Nucleus accumbens (tissue), 56 donors: ENCODE measurements at regions not wholly inside any gene's neighbourhood (a gene's known extent, or its start where the extent isn't known, plus 50 kb on each side); places are given as distances from the start of the nearest gene placed in this dataset.
"Not testable (repeated sequence)": the region's sequence is repeated elsewhere in the genome, so short reads cannot be mapped to it uniquely, and the experiment has no call there.

Source experiments
- DNase-seq, 56 donors: peaks; one replicate each; lab custom pipeline; 2025; lab: John Stamatoyannopoulos, UW

DNA sequence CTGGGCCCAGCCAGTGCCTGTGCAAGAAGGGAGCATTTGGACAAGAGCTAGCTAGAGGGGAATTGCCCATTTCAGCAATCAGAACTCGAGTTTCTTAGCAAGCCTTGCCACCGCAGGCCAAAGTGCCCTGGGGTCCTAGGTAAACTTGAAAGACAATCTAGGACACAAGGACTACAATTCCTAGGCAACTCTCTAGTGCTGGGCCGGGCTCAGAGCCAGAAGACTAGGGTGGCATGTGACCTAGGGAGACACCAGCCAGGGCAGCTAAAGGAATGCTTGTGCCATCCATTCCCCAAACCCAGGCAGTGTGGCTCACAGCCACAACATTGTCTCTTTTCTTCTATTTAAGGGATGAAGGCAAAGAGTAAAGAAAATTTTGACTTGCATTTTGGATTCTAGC, 205.0 kb downstream of the BMP4 start:
- DNase-seq, result no peak

DNA sequence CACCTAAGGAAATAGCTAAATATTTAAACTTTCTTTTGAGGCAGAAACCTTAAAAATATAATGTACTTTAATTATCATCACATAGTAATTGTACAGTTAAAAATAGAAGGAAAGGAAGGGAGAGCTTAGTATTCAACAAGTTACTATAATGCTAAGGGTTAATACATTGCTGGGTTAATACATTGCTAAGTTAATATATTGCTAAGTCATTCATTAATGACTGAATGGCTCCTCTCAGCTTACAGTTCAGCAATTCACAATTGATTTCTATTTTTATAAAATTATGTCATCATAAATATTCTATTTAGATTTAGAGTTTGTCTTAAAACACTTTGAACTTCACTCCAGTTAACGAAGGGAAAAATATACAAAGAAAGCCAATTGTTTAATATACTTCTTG, 207.9 kb downstream of the BMP4 start:
- no peak for DNase-seq

DNA sequence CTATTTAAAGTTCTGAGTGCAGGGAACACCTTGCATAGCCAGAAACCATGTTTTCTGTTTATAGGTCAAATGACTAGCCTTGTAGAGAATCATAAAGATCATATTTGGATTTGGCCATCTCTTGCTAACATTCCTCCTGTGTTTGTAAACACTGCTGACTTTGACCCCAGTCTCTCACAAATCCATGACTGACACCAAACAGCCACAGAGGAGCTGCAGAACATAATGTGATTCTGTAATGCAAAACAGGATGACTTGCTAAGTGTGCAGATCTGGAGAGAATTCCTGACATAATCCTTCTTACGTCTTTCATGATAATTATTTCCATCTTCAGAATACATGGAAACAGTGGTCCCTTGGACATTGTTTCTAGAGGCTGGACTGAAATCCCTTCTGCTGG, 211.8 kb downstream of the BMP4 start:
- DNase-seq, result no peak

DNA sequence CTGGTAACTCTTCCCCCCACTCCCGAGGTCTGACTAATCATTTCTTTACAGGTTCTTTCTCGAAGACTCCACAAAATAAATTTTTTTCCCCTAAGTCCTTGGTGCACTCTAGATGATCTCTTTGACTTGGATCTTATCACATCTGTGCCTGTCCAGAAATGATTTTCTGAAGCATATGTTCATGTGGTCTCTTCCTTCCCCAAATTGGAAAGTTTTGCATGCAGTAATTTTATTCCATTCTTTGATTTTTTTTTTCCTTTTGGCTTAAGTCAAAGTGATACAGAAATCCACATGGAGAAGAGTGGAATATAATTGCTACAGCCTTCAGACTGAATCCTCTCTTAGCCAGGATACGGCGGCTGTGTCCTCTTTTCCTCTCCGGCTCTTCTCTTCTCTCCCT, 213.3 kb downstream of the BMP4 start:
- DNase-seq, result no peak

GRCh38 chr14:53742233-53742620, 214.4 kb downstream of the BMP4 start:
- no peak for DNase-seq

DNA sequence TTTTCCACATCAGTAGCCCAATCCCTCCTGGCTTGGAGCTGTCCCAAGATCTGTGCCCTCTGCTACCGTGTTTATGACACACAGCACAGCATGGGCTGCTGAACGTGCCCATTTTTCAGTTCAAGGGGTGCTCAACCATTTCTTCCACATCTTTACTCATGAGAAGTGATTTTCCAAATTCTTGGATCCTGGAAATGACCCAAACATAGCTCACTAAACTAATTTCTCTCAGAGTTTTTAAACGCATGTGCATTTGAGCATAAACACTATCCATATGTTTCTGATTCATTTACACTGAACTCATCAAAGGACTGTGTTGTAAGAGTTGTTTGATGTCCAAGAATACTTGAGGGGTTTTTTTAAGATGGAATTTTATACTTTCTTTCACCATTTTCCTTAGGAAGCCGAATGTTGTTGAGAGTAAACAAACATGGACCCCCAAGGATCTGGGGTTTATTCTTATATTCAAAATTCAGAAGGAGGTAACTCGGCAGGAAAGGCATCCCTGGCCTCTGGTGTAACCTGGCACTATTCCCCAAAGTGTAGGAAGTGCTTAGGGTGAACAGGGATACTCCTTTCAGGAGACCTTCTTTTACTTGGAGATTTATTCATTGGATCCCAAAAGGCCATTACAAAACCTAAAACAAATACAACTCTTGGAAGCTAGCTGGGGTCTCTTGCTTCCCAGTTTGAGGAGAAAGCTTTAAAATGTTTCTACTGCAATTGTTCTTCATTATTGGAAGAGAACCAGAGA, 215.0 kb downstream of the BMP4 start:
- no peak for DNase-seq

DNA sequence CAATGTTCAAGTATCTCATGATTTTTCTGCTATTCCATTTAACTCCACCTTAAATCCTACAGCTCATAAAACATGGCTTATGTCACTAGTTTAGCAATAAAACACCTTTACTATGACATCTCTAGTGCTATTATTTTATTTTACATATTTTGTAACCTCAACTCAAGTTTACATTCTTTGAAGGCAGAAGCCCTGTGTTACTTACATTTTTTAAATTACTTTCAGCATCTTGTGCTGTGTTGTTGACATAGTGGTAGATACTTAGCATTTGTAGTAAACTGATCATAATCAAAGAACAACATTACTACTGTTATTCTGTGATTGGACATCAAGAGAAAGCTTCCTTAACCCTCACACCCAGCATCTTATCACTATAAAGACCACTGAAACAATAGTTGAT, 216.1 kb downstream of the BMP4 start:
- no peak for DNase-seq

- DNase-seq, result no peak
Measured at GRCh38 chr14:53735916-53736315, 220.7 kb downstream of the BMP4 start.

DNA sequence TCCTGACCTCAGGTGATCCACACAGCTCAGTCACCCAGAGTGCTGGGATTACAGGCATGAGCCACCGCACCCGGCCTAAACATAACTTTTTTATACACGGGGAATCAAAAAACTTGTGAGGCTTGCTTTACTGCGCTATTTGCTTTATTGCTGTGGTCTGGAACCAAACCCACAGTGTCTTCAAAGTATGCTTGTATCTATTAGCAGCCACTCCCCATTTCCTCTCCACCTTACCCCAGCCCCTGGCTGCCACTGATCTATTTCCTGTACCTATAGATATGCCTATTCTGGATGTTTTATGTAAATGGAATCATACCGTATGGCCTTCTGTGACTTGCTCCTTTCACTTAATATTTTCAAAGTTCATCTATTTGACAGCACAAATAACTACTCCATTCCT, 233.4 kb downstream of the BMP4 start:
- no peak for DNase-seq

- no peak for DNase-seq
Measured at GRCh38 chr14:53719536-53719935, 237.1 kb downstream of the BMP4 start.

DNA sequence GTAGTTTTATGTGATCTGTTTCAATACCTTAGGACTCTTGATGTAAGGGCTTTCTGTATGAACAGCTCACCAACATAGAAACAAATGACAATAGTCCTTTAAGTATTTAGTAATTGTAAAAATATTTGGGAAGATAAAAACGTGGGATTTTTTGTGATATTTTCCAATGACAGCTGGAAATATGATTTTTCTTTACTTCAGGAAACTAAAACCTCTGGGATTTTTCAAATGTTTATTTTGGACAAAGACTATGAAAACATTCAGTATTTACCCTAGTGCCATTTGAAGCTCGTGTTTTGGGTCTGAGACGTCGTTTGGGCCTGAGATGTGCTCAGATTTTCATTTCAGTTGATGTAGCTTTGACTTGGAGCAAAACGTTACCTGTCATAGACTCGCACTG, 240.0 kb downstream of the BMP4 start:
- no peak for DNase-seq

- no peak for DNase-seq
Measured at GRCh38 chr14:53715193-53715721, 241.4 kb downstream of the BMP4 start.

DNA sequence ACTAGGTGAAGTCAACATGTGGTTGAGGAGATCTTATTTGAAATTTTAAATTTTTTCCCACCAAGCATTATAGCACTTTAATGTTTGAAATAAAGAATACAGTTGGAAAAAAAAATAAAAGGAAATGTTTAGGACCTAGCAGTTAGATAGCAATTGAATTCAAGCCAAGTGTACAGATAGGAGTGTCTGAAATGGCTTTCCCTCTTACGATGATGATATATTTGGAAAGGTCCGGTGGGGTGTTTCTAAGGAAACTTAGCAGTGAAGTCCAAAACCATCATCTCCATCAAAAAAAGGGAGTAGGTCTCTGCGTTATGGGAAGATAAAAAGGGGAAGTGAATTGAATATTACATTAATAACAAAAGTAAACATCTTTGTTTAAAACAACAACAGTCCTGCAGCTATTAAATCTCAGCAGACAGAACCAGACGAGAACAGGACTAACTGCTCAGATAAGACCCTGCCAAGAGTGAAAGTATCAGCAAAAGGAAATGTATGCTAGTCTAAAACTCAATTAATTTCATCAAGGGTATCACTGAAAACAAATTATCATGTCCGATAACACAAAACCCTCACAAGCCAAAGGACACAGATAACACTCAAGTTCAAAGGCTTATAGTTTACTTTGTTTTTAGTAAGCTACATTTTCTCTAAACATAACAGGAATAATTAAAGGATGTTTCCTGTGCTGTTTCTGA, 242.0 kb downstream of the BMP4 start:
- no peak for DNase-seq

DNA sequence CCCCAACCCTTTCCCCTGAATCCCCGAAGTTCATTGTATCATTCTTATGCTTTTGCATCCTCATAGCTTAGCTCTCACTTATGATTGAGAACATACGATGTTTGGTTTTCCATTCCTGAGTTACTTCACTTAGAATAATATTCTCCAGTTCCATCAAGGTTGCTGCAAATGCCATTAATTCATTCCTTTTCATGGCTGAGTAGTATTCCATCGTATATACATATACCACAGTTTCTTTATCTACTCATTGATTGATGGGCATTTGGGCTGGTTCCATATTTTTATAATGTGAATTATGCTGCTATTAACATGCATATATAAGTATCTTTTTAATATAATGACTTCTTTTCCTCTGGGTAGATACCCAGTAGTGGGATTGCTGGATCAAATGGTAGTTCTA, 243.7 kb downstream of the BMP4 start:
- DNase-seq, result not testable (repeated sequence)

DNA sequence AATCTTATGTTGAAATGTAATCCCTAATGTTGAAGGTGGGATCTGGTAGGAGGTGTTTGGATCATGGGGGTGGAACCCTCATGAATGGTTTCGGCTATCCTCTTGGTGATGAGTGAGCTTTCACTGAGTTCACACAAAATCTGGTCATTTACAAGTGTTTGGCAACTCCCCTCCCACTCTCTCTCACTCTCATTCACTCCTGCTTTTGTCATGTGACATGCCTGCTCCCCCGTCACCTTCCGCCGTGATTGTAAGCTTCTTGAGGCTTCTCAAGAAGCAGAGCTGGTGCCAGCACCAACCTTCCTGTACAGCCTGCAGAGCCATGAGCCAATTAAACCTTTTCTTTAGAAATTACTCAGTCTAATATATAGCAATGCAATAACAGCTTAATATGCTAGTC, 245.4 kb downstream of the BMP4 start:
- peak in 2 of 56 donors; percentile 1 to 3 for DNase-seq

DNA sequence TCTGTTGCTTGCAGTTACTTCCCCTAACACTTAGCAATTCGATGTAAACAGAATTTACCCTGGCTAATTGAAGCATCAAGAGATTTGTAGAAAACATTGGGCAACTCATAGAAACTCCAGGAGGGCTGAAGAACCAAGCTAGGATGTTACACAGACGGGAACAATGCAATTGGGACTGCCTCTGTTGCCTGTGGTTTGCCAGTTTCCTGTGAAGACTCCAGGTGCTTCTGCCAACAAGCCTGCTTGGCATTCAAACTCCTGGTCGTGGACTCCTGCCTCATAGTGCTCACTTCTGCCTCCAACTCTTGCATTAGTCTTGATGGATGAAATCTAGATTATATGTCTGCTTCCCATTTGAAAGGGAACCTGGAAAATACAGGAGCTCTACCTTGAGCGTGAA, 246.0 kb downstream of the BMP4 start:
- no peak for DNase-seq

GRCh38 chr14:53709381-53709780, 247.2 kb downstream of the BMP4 start:
- no peak for DNase-seq

DNA sequence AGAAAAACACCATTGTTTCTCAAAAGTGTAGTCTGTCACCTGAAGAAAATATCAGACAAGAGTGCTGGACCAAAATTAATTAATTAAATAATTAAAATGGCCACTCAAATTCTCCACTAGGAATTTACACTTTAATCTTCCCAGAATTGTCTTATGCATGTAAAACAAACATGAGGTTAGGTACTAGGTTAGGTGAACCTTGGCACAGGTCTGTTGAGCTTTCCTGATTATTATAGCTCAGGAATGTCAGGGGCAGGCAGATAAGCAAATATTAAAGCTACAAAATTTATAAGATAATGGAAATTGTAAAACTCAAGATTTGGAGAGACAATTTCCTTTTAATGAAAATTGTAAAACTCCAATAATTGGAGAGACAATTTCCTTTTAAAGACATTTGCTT, 253.2 kb downstream of the BMP4 start:
- no peak for DNase-seq

- DNase-seq, result no peak
Measured at GRCh38 chr14:53701108-53701875, 255.3 kb downstream of the BMP4 start.

- no peak for DNase-seq
Measured at GRCh38 chr14:53696217-53696965, 260.2 kb downstream of the BMP4 start.
